ENCODE measurements at regions not wholly inside any gene's neighbourhood (a gene's known extent, or its start where the extent isn't known, plus 50 kb on each side); places are given as distances from the start of the nearest gene placed in this dataset.

GRCh38 chr10:108425283-108425964, 1260.9 kb upstream of the SORCS1 start:
- Histone ChIP-seq H4K20me1 (ENCODE audit: low read depth, low read length) (no peaks in the 10 kb centered on the region), H3K36me3 (ENCODE audit: low read length) (no peaks in the 10 kb centered on the region), H3K79me2 (ENCODE audit: insufficient read depth, low read length) (no peaks in the 10 kb centered on the region), H3K27me3 (ENCODE audit: low read length) (no peaks in the 10 kb centered on the region), H3K4me2 (ENCODE audit: low read depth, low read length, poor library complexity, severe bottlenecking) (no peak overlapping the region), H3F3A (ENCODE audit: insufficient read depth) (no peaks in the 10 kb centered on the region), H3K27ac (ENCODE audit: low read depth, low read length) (no peak overlapping the region), H2AFZ (ENCODE audit: low read depth, low read length, severe bottlenecking) (no peak overlapping the region), H3K4me3 (ENCODE audit: insufficient read depth, low read length, poor library complexity, severe bottlenecking) (no peak overlapping the region), H3K9ac (ENCODE audit: low read length) (no peak overlapping the region), H3K9me3 (ENCODE audit: insufficient read depth, low read length) (no peaks in the 10 kb centered on the region), H3K9me2 (replicated peaks; ENCODE audit: insufficient read depth, low read length) (no peaks in the 10 kb centered on the region)
- TF ChIP-seq EZH2phosphoT487 (conservative IDR thresholded peaks at IDR 0.05; ENCODE audit: low read length) (no peak), CTCF (IDR thresholded peaks at IDR 0.05; ENCODE audit: insufficient read depth, low read length, poor library complexity, severe bottlenecking) (no peak)

- no peaks in the 10 kb centered on the region for H3K36me3 ChIP-seq (ENCODE audit: low read length)
- no peaks in the 10 kb centered on the region for H3K27me3 ChIP-seq (ENCODE audit: low read length)
- H4K20me1 ChIP-seq (ENCODE audit: low read depth, low read length): no peaks in the 10 kb centered on the region
- no peaks in the 10 kb centered on the region for H3K79me2 ChIP-seq (ENCODE audit: insufficient read depth, low read length)
- H3K9ac ChIP-seq (ENCODE audit: low read length): no peak overlapping the region
- H3K4me3 ChIP-seq (ENCODE audit: insufficient read depth, low read length, poor library complexity, severe bottlenecking): no peak overlapping the region
- no peaks in the 10 kb centered on the region for H3K9me3 ChIP-seq (ENCODE audit: insufficient read depth, low read length)
- TF ChIP-seq CTCF (IDR thresholded peaks at IDR 0.05; ENCODE audit: insufficient read depth, low read length, poor library complexity, severe bottlenecking): no peak
- TF ChIP-seq EZH2phosphoT487 (conservative IDR thresholded peaks at IDR 0.05; ENCODE audit: low read length): no peak
- no peaks in the 10 kb centered on the region for H3F3A ChIP-seq (ENCODE audit: insufficient read depth)
- no peak overlapping the region for H3K27ac ChIP-seq (ENCODE audit: low read depth, low read length)
- H2AFZ ChIP-seq (ENCODE audit: low read depth, low read length, severe bottlenecking): no peak overlapping the region
- no peaks in the 10 kb centered on the region for H3K9me2 ChIP-seq (replicated peaks; ENCODE audit: insufficient read depth, low read length)
- H3K4me2 ChIP-seq (ENCODE audit: low read depth, low read length, poor library complexity, severe bottlenecking): no peak overlapping the region
Observed at GRCh38 chr10:108424656-108425055, 1260.2 kb upstream of the SORCS1 start.

- Histone ChIP-seq H4K20me1 (ENCODE audit: low read depth, low read length) (no peaks in the 10 kb centered on the region), H3K9me3 (ENCODE audit: insufficient read depth, low read length) (no peaks in the 10 kb centered on the region), H2AFZ (ENCODE audit: low read depth, low read length, severe bottlenecking) (no peak overlapping the region), H3K27ac (ENCODE audit: low read depth, low read length) (no peak overlapping the region), H3K27me3 (ENCODE audit: low read length) (no peaks in the 10 kb centered on the region), H3K4me2 (ENCODE audit: low read depth, low read length, poor library complexity, severe bottlenecking) (no peak overlapping the region), H3F3A (ENCODE audit: insufficient read depth) (no peaks in the 10 kb centered on the region), H3K36me3 (ENCODE audit: low read length) (no peaks in the 10 kb centered on the region), H3K9me2 (replicated peaks; ENCODE audit: insufficient read depth, low read length) (no peaks in the 10 kb centered on the region), H3K79me2 (ENCODE audit: insufficient read depth, low read length) (no peaks in the 10 kb centered on the region), H3K4me3 (ENCODE audit: insufficient read depth, low read length, poor library complexity, severe bottlenecking) (no peak overlapping the region), H3K9ac (ENCODE audit: low read length) (no peak overlapping the region)
- TF ChIP-seq CTCF (IDR thresholded peaks at IDR 0.05; ENCODE audit: insufficient read depth, low read length, poor library complexity, severe bottlenecking) (no peak), EZH2phosphoT487 (conservative IDR thresholded peaks at IDR 0.05; ENCODE audit: low read length) (no peak)
Observed at GRCh38 chr10:108422286-108422685, 1257.8 kb upstream of the SORCS1 start.
